Kidney capillary endothelial cell (primary cell): ENCODE measurements at regions not wholly inside any gene's neighbourhood (a gene's known extent, or its start where the extent isn't known, plus 50 kb on each side); places are given as distances from the start of the nearest gene placed in this dataset.

ENCODE experiments used
- DNase-seq: peaks from one replicate; pipeline ENCODE4 v3.0.0-alpha.2; 2018; ENCODE audit warnings: low spot score

- DNase-seq, result no peak
These were observed 97.8 kb upstream of the JAG1 start for GRCh38 chr20:10771435-10772140.

- no peak for DNase-seq
These were observed 100.7 kb upstream of the JAG1 start for GRCh38 chr20:10774357-10774943.

GRCh38 chr20:10777710-10778109 lies 103.9 kb upstream of the JAG1 start:
- DNase-seq, result no peak

GRCh38 chr20:10779911-10780310 lies 106.1 kb upstream of the JAG1 start:
- DNase-seq, result no peak

- no peak for DNase-seq
These were observed 107.1 kb upstream of the JAG1 start for GRCh38 chr20:10780901-10781300.

GRCh38 chr20:10781526-10781925 lies 107.7 kb upstream of the JAG1 start:
- DNase-seq, result no peak

GRCh38 chr20:10783707-10784553 lies 110.1 kb upstream of the JAG1 start:
- no peak for DNase-seq

GRCh38 chr20:10784554-10785183 lies 110.9 kb upstream of the JAG1 start:
- DNase-seq, result no peak

- no peak for DNase-seq
These were observed 112.9 kb upstream of the JAG1 start for GRCh38 chr20:10786678-10787077.

GRCh38 chr20:10788055-10788454 lies 114.3 kb upstream of the JAG1 start:
- DNase-seq, result no peak

- no peak for DNase-seq
These were observed 115.1 kb upstream of the JAG1 start for GRCh38 chr20:10788877-10789276.

GRCh38 chr20:10789386-10789785 lies 115.6 kb upstream of the JAG1 start:
- DNase-seq, result no peak

- DNase-seq, result no peak
These were observed 116.2 kb upstream of the JAG1 start for GRCh38 chr20:10790013-10790412.

GRCh38 chr20:10792291-10792690 lies 118.5 kb upstream of the JAG1 start:
- DNase-seq, result no peak

- DNase-seq, result no peak
These were observed 120.0 kb upstream of the JAG1 start for GRCh38 chr20:10793766-10794165.

GRCh38 chr20:10794765-10795164 lies 121.0 kb upstream of the JAG1 start:
- no peak for DNase-seq

- no peak for DNase-seq
These were observed 121.7 kb upstream of the JAG1 start for GRCh38 chr20:10795286-10796026.

GRCh38 chr20:10798811-10799210 lies 125.0 kb upstream of the JAG1 start:
- no peak for DNase-seq

- DNase-seq, result no peak
These were observed 125.9 kb upstream of the JAG1 start for GRCh38 chr20:10799735-10800134.

GRCh38 chr20:10800288-10800687 lies 126.5 kb upstream of the JAG1 start:
- DNase-seq, result no peak

GRCh38 chr20:10802236-10802635 lies 128.4 kb upstream of the JAG1 start:
- DNase-seq, result no peak

GRCh38 chr20:10805764-10806163 lies 132.0 kb upstream of the JAG1 start:
- DNase-seq, result no peak
